ENCODE measurements at regions not wholly inside any gene's neighbourhood (a gene's known extent, or its start where the extent isn't known, plus 50 kb on each side); places are given as distances from the start of the nearest gene placed in this dataset.

DNA sequence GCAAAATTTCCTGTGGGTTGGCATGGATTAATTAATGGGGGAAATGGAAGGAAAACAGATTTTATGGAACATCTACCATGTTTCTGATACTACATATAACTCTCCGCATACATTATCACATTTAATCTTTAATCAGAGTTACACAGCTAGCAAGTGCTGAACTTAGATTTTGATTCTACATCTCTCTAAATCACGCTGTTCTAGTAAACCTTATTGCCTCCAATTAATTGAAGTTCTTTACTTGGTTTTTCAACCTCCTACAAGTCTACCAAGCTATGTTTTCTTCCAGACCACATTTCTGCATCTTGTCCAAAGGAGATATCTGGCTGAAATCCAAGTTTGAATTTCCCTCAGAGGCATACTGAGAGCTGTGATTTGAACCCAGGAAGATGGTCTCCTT is 125.8 kb upstream of the GAREM1 start:
- no peak for DNase-seq (ENCODE audit: low read depth)
- no peak overlapping the region for H3K4me3 ChIP-seq (ENCODE audit: low read depth, low read length)
- TF ChIP-seq, protein P1, sequence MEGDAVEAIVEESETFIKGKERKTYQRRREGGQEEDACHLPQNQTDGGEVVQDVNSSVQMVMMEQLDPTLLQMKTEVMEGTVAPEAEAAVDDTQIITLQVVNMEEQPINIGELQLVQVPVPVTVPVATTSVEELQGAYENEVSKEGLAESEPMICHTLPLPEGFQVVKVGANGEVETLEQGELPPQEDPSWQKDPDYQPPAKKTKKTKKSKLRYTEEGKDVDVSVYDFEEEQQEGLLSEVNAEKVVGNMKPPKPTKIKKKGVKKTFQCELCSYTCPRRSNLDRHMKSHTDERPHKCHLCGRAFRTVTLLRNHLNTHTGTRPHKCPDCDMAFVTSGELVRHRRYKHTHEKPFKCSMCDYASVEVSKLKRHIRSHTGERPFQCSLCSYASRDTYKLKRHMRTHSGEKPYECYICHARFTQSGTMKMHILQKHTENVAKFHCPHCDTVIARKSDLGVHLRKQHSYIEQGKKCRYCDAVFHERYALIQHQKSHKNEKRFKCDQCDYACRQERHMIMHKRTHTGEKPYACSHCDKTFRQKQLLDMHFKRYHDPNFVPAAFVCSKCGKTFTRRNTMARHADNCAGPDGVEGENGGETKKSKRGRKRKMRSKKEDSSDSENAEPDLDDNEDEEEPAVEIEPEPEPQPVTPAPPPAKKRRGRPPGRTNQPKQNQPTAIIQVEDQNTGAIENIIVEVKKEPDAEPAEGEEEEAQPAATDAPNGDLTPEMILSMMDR (IDR thresholded peaks at IDR 0.05; ENCODE audit: control insufficient read depth, extremely low read depth, insufficient read depth), result no peak

DNA sequence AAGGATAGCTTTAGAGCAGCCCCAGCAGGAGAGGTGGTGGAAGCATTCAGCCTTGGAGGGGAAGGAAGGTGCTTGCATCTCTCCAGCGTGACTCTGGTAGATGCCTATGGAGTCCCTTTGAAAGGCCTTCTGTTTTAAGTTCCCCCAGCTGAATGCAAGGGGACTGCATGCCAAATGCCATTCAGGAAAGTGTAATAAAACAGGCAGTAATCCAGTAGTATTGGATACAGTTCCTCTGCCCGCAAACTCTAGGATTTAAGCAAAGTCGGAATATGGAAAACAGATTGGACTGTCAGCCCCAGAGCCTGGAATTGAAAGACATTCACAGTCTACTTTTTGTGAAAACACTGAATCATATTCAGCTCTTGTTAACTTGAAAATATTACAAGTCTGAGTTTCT is 125.2 kb upstream of the GAREM1 start:
- no peak overlapping the region for H3K4me3 ChIP-seq (ENCODE audit: low read depth, low read length)
- DNase-seq (ENCODE audit: low read depth), result no peak
- TF ChIP-seq, protein P1 (IDR thresholded peaks at IDR 0.05; ENCODE audit: control insufficient read depth, extremely low read depth, insufficient read depth), result no peak

DNA sequence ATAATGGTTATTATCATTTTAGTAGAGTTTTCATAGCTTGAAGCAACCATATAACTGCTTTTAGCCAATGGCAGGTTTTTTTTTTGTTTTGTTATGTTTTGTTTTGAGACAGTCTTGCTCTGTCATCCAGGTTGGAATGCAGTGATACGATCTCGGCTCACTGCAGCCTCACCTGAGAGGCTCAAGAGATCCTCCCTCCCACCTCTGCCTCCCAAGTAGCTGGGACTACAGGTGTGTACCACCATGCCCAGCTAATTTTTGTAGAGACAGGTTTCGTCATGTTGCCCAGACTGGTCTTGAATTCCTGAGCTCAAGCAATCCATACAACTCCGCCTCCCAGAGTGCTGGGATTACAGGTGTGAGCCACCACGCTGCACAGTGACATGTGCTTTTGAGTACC is 117.5 kb upstream of the GAREM1 start:
- no peak for DNase-seq (ENCODE audit: low read depth)
- H3K4me3 ChIP-seq (ENCODE audit: low read depth, low read length), result no peak overlapping the region

DNA sequence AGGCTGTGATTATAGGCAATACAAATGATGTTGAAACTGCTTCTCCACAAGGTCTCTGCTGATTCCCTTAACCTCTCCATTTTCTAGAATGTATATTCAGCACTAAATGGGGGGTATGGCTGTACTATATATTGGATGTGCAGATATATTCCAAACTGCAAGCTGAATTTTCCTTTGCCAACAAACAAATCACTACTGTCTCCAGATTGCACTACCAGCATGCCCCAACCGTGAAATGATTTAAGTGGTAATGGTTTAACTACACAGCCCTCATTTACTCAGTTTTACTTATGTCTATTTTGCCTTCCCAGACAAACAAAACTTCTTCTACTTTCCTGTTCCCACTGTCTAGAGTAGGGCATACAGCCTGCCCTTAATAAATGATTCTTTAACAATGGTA is 112.7 kb upstream of the GAREM1 start:
- no peak overlapping the region for H3K4me3 ChIP-seq (ENCODE audit: low read depth, low read length)
- DNase-seq (ENCODE audit: low read depth), result no peak
- TF ChIP-seq, protein P1 (IDR thresholded peaks at IDR 0.05; ENCODE audit: control insufficient read depth, extremely low read depth, insufficient read depth), result no peak

More for the DNA sequence above, 117.5 kb upstream of the GAREM1 start:
- TF ChIP-seq, protein P1 (IDR thresholded peaks at IDR 0.05; ENCODE audit: control insufficient read depth, extremely low read depth, insufficient read depth), result no peak

DNA sequence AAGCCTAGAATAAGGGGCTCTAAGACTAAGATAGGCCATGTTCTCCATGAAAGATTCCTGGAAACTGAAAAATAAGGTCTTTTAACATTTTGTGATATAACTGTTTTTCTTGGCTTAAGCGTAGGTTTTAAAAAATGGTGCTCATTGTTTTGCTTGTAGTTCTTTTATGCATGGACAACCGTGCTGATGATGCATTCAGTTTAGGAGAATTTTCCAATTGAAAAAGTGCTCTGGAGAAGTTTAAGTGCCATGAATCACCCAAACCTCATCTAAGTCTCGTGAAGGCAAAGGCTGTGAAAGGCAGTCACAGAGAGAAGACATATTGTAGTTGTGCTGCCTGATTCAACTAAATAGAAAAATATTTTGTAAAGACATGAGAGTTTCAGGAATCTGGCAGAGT is 111.8 kb upstream of the GAREM1 start:
- TF ChIP-seq, protein P1 (IDR thresholded peaks at IDR 0.05; ENCODE audit: control insufficient read depth, extremely low read depth, insufficient read depth), result no peak
- no peak overlapping the region for H3K4me3 ChIP-seq (ENCODE audit: low read depth, low read length)
- DNase-seq (ENCODE audit: low read depth), result no peak

DNA sequence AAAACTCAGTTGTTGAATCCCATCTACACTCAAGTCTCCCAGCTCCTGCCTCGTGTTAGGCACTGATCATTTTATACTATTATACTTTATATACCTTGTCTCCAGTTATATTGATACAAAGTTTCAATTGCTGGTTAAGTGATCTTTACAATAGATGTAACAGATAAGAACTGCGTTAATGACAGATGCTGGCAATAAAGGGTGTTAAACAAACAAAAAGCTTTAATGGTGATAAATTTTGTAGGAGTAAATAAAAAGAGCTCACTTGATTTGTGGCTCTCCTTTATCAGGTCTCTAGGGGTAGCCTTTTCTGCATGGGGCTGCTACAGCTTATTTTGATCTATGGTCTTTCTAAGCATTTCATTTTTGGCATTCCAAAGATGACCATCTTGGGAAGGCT is 106.9 kb upstream of the GAREM1 start:
- no peak for DNase-seq (ENCODE audit: low read depth)
- no peak overlapping the region for H3K4me3 ChIP-seq (ENCODE audit: low read depth, low read length)
- TF ChIP-seq, protein P1 (IDR thresholded peaks at IDR 0.05; ENCODE audit: control insufficient read depth, extremely low read depth, insufficient read depth), result no peak

DNA sequence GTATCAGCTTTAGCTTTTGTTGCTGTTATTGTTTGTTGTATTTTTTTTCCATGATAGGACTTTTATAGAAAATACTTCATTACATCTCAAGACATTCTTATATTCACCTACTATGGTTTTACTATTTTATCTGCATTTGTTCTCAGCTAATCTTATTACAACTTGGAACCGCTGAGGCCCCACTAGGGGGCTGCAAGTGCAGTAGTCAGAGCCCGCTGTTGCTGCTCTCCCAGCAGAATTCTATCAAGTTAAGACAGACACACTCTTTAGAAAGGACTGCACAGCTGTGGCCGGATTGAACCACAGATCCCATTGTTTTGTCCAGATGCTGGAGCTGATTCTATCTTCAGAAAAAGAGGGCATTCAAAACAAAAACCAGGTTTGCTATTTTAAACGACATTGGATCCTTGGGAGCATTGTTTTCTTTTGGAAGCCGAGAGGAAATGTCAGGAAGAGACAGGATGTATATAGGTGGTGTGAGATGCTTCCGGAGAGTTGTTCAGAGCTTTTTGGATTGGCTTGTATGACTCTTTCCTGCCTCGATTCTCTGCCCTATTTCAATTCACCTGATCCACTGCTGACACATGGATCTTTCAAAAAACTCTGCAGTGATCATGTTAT is 105.7 kb upstream of the GAREM1 start:
- TF ChIP-seq, protein P1 (IDR thresholded peaks at IDR 0.05; ENCODE audit: control insufficient read depth, extremely low read depth, insufficient read depth), result no peak
- no peak for DNase-seq (ENCODE audit: low read depth)
- H3K4me3 ChIP-seq (ENCODE audit: low read depth, low read length), result no peak overlapping the region

All from LNCaP clone FGC (cell line).